Body of pancreas (tissue), 4 donors: ENCODE measurements at regions not wholly inside any gene's neighbourhood (a gene's known extent, or its start where the extent isn't known, plus 50 kb on each side); places are given as distances from the start of the nearest gene placed in this dataset.

Experiments
- CTCF ChIP-seq, 7 experiments: fragments of 450-650 bp in 4 of 7; fragments of 200-600 bp in 3 of 7; sonication (generic) in 3 of 7; IDR thresholded peaks; one replicate each; pipeline ENCODE4 v1.5.1; 2016 to 2019; ENCODE audit warnings: antibody characterized with exemption in 7 of 7
- POLR2A ChIP-seq, 3 donors: fragments of 450-650 bp; IDR thresholded peaks; one replicate each; pipeline ENCODE4 v1.6.1; 2016; ENCODE audit warnings: antibody characterized with exemption in 3 of 3, mild to moderate bottlenecking in 2 of 3

DNA sequence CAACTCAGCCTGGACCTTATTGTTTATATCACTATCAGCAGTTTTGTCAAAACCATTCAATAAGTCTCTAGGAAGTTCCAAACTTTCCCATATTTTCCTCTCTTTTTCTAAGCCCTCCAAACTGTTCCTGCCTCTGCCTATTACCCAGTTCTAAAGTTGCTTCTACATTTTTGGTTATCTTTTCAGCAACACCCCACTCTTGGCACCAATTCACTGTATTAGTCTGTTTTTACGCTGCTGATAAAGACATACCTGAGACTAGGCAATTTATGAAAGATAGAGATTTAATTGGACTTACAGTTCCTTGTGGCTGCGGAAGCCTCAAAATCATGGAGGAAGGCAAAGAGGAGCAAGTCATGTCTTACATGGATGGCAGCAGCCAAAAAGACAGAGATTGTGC is 744.4 kb upstream of the ADAMTS16 start:
- no peak for TF ChIP-seq CTCF (IDR thresholded peaks at IDR 0.05)
- no peak for TF ChIP-seq POLR2A (IDR thresholded peaks at IDR 0.05)
